Neural progenitor cell (in vitro differentiated cells): ENCODE measurements at regions not wholly inside any gene's neighbourhood (a gene's known extent, or its start where the extent isn't known, plus 50 kb on each side); places are given as distances from the start of the nearest gene placed in this dataset.

Source experiments
- DNase-seq: peaks from one replicate; pipeline ENCODE4 v3.0.0-alpha.2; 2016; ENCODE audit warnings: low spot score
- H2AFZ ChIP-seq: fragments of 200-600 bp; sonication (generic); replicated peaks from 2 replicates; pipeline ENCODE4 v1.6.1; 2016; ENCODE audit warnings: antibody characterized with exemption
- H3F3A ChIP-seq: fragments of 200-600 bp; sonication (generic); 2 replicates; pipeline ENCODE4 v1.6.1; 2016; ENCODE audit warnings: antibody characterized with exemption, low read depth
- H3K27ac ChIP-seq: fragments of 200-600 bp; sonication (generic); 2 replicates; pipeline ENCODE4 v1.5.1; 2016; ENCODE audit warnings: mild to moderate bottlenecking
- H3K27me3 ChIP-seq: fragments of 200-600 bp; sonication (generic); 2 replicates; pipeline ENCODE4 v1.6.1; 2016; ENCODE audit warnings: mild to moderate bottlenecking, moderate library complexity
- H3K36me3 ChIP-seq: fragments of 200-600 bp; sonication (generic); 2 replicates; pipeline ENCODE4 v1.5.1; 2016
- H3K4me1 ChIP-seq: fragments of 200-600 bp; sonication (generic); 2 replicates; pipeline ENCODE4 v1.6.1; 2016; ENCODE audit warnings: mixed run types
- H3K4me2 ChIP-seq: fragments of 200-600 bp; sonication (generic); 2 replicates; pipeline ENCODE4 v1.6.1; 2016
- H3K4me3 ChIP-seq: fragments of 200-600 bp; sonication (generic); 2 replicates; pipeline ENCODE4 v1.5.1; 2016
- H3K79me2 ChIP-seq: fragments of 200-600 bp; sonication (generic); 2 replicates; pipeline ENCODE4 v1.6.1; 2016; ENCODE audit warnings: low read depth
- H3K9ac ChIP-seq: fragments of 200-600 bp; sonication (generic); 2 replicates; pipeline ENCODE4 v1.6.1; 2016
- H3K9me3 ChIP-seq: fragments of 200-600 bp; sonication (generic); 2 replicates; pipeline ENCODE4 v1.5.1; 2016; ENCODE audit warnings: low read depth
- H4K20me1 ChIP-seq: fragments of 200-600 bp; sonication (generic); 2 replicates; pipeline ENCODE4 v1.6.1; 2016; ENCODE audit warnings: low read depth
- H3K27ac Mint-ChIP-seq: 3 replicates; pipeline ENCODE4 v1.8.0; 2021; ENCODE audit warnings: mixed read lengths
- H3K27me3 Mint-ChIP-seq: 2 replicates; pipeline ENCODE4 v1.8.0; 2022; ENCODE audit warnings: low read depth, mild to moderate bottlenecking, inconsistent platforms, moderate library complexity, mixed read lengths; ENCODE audit not compliant: insufficient read depth
- H3K36me3 Mint-ChIP-seq: 3 replicates; pipeline ENCODE4 v1.8.0; 2021; ENCODE audit warnings: mixed read lengths
- H3K4me1 Mint-ChIP-seq: 3 replicates; pipeline ENCODE4 v1.8.0; 2021; ENCODE audit warnings: mixed read lengths
- H3K4me3 Mint-ChIP-seq: 3 replicates; pipeline ENCODE4 v1.8.0; 2021; ENCODE audit warnings: mild to moderate bottlenecking, moderate library complexity, mixed read lengths
- H3K9me3 Mint-ChIP-seq: 3 replicates; pipeline ENCODE4 v1.8.0; 2020; ENCODE audit warnings: mixed read lengths
- CTCF ChIP-seq: fragments of 200-600 bp; sonication (generic); IDR thresholded peaks from 2 replicates; pipeline ENCODE4 v1.5.1; 2017; ENCODE audit warnings: antibody characterized with exemption, mild to moderate bottlenecking
- EZH2 ChIP-seq: fragments of 200-600 bp; sonication (generic); IDR thresholded peaks from 2 replicates; pipeline ENCODE4 v1.6.1; 2017; ENCODE audit warnings: antibody characterized with exemption, mild to moderate bottlenecking, moderate library complexity
- EZH2phosphoT487 ChIP-seq: fragments of 200-600 bp; sonication (generic); IDR thresholded peaks from 2 replicates; pipeline ENCODE4 v1.6.1; 2017; ENCODE audit warnings: antibody characterized with exemption

- no peak overlapping the region for H2AFZ ChIP-seq
- no peak for DNase-seq
- no peak overlapping the region for H3K27ac ChIP-seq
- no peaks in the 10 kb centered on the region for H3K27me3 Mint-ChIP-seq
- H3K9me3 ChIP-seq, result no peaks in the 10 kb centered on the region
- H3K27me3 ChIP-seq, result no peaks in the 10 kb centered on the region
- H3K9ac ChIP-seq, result no peak overlapping the region
- H3K36me3 Mint-ChIP-seq, result no peaks in the 10 kb centered on the region
- no peaks in the 10 kb centered on the region for H3K9me3 Mint-ChIP-seq
- H3K79me2 ChIP-seq, result no peaks in the 10 kb centered on the region
- no peak for TF ChIP-seq EZH2phosphoT487
- TF ChIP-seq CTCF, result no peak
- TF ChIP-seq EZH2, result no peak
- no peaks in the 10 kb centered on the region for H3K36me3 ChIP-seq
- no peaks in the 10 kb centered on the region for H3F3A ChIP-seq
- no peak overlapping the region for H3K4me3 Mint-ChIP-seq
- no peaks in the 10 kb centered on the region for H4K20me1 ChIP-seq
- H3K27ac Mint-ChIP-seq, result no peak overlapping the region
- H3K4me2 ChIP-seq, result no peak overlapping the region
- H3K4me1 Mint-ChIP-seq, result no peaks in the 10 kb centered on the region
- H3K4me3 ChIP-seq, result no peak overlapping the region
- H3K4me1 ChIP-seq, result no peaks in the 10 kb centered on the region
Observed at GRCh38 chr4:74627504-74627903, 166.8 kb downstream of the BTC start.

GRCh38 chr4:74628852-74629620 lies 165.3 kb downstream of the BTC start:
- Histone ChIP-seq H4K20me1 (no peaks in the 10 kb centered on the region), H3K4me2 (no peak overlapping the region), H3K4me1 (no peaks in the 10 kb centered on the region), H3K79me2 (no peaks in the 10 kb centered on the region), H2AFZ (no peak overlapping the region), H3K4me3 (no peak overlapping the region), H3F3A (no peaks in the 10 kb centered on the region), H3K9ac (no peak overlapping the region), H3K27me3 (no peaks in the 10 kb centered on the region), H3K36me3 (no peaks in the 10 kb centered on the region), H3K9me3 (no peaks in the 10 kb centered on the region), H3K27ac (no peak overlapping the region)
- Mint-ChIP-seq H3K36me3 (no peaks in the 10 kb centered on the region), H3K27me3 (no peaks in the 10 kb centered on the region), H3K4me1 (no peaks in the 10 kb centered on the region), H3K4me3 (no peak overlapping the region), H3K27ac (no peak overlapping the region), H3K9me3 (no peaks in the 10 kb centered on the region)
- TF ChIP-seq EZH2, result no peak
- TF ChIP-seq CTCF, result no peak
- TF ChIP-seq EZH2phosphoT487, result no peak
- no peak for DNase-seq

GRCh38 chr4:74630551-74630950 lies 163.8 kb downstream of the BTC start:
- Histone ChIP-seq H3K4me3 (no peak overlapping the region), H3K9me3 (no peaks in the 10 kb centered on the region), H3K4me1 (no peaks in the 10 kb centered on the region), H3K79me2 (no peaks in the 10 kb centered on the region), H3K4me2 (no peak overlapping the region), H3K9ac (no peak overlapping the region), H3K27me3 (no peaks in the 10 kb centered on the region), H2AFZ (no peak overlapping the region), H4K20me1 (no peaks in the 10 kb centered on the region), H3F3A (no peaks in the 10 kb centered on the region), H3K36me3 (no peaks in the 10 kb centered on the region), H3K27ac (no peak overlapping the region)
- Mint-ChIP-seq H3K4me3 (no peak overlapping the region), H3K9me3 (no peaks in the 10 kb centered on the region), H3K27me3 (no peaks in the 10 kb centered on the region), H3K27ac (no peak overlapping the region), H3K36me3 (no peaks in the 10 kb centered on the region), H3K4me1 (no peaks in the 10 kb centered on the region)
- TF ChIP-seq EZH2phosphoT487 (no peak), EZH2 (no peak), CTCF (no peak)
- DNase-seq, result no peak
